Activated T-helper 1 cell treated with anti-CD3 and anti-CD28 coated beads, Interleukin-12 subunit alpha, Interleukin-12 subunit beta, Interleukin-2, Interleukin-4 antibody, amounts not matched to agents 30 ng/mL and 10 ng/mL and 1 ng/mL, durations not matched to agents 14 hours and 24 hours and 36 hours (primary cell): ENCODE measurements at regions not wholly inside any gene's neighbourhood (a gene's known extent, or its start where the extent isn't known, plus 50 kb on each side); places are given as distances from the start of the nearest gene placed in this dataset.

Source experiments
- DNase-seq: peaks from one replicate; pipeline ENCODE4 v3.0.0; 2021; ENCODE audit warnings: low spot score
- H3K27ac Mint-ChIP-seq: one replicate; pipeline ENCODE4 v1.8.0; 2021; ENCODE audit warnings: mild to moderate bottlenecking, mixed read lengths
- H3K27me3 Mint-ChIP-seq: one replicate; pipeline ENCODE4 v1.8.0; 2022; ENCODE audit warnings: mild to moderate bottlenecking, moderate library complexity, mixed read lengths; ENCODE audit not compliant: insufficient read depth
- H3K36me3 Mint-ChIP-seq: one replicate; pipeline ENCODE4 v1.8.0; 2021; ENCODE audit warnings: low read depth, mixed read lengths
- H3K4me1 Mint-ChIP-seq: one replicate; pipeline ENCODE4 v1.8.0; 2021; ENCODE audit warnings: low read depth, mixed read lengths
- H3K4me3 Mint-ChIP-seq: one replicate; pipeline ENCODE4 v1.8.0; 2021; ENCODE audit warnings: mild to moderate bottlenecking, moderate library complexity, mixed read lengths
- H3K9me3 Mint-ChIP-seq: one replicate; pipeline ENCODE4 v1.8.0; 2021; ENCODE audit warnings: mixed read lengths
- intact Hi-C: fragments of 100-400 bp; cut with micrococcal nuclease; formaldehyde crosslinking; loops from one replicate; pipeline ENCODE4 v1.15.1; 2024

- intact Hi-C loops: no loop called here
- H3K4me1 Mint-ChIP-seq: no peaks in the 10 kb centered on the region
- no peak overlapping the region for H3K27ac Mint-ChIP-seq
- DNase-seq: no peak
- H3K36me3 Mint-ChIP-seq: no peaks in the 10 kb centered on the region
- H3K9me3 Mint-ChIP-seq: peaks cover 4% of the 10 kb centered on the region
- H3K27me3 Mint-ChIP-seq: no peaks in the 10 kb centered on the region
- no peak overlapping the region for H3K4me3 Mint-ChIP-seq
Measured at GRCh38 chr16:55101026-55101425, 170.4 kb downstream of the IRX5 start.

DNA sequence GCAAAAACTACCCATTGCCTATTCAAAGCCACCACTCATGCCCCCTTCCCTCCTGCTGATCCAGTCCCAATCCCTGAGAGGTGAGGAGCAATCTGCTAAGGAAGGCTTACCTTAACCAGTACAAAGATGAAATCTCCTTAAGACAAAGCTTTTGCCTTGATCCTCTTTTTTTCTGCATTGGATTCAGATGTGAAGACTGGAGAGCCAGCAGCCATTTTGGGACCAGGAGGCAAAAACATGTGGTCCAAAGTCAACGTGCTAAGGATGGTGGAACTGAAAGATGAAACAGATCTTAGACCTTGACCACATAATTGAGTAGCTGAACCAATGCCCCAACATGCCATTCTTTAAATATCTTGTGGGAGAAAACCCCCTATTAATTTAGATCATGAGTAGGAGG lies 171.4 kb downstream of the IRX5 start:
- peaks cover 4% of the 10 kb centered on the region for H3K9me3 Mint-ChIP-seq
- intact Hi-C loops: no loop called here
- no peaks in the 10 kb centered on the region for H3K27me3 Mint-ChIP-seq
- H3K4me1 Mint-ChIP-seq: no peaks in the 10 kb centered on the region
- no peak overlapping the region for H3K27ac Mint-ChIP-seq
- no peaks in the 10 kb centered on the region for H3K36me3 Mint-ChIP-seq
- DNase-seq: no peak
- H3K4me3 Mint-ChIP-seq: no peak overlapping the region

DNA sequence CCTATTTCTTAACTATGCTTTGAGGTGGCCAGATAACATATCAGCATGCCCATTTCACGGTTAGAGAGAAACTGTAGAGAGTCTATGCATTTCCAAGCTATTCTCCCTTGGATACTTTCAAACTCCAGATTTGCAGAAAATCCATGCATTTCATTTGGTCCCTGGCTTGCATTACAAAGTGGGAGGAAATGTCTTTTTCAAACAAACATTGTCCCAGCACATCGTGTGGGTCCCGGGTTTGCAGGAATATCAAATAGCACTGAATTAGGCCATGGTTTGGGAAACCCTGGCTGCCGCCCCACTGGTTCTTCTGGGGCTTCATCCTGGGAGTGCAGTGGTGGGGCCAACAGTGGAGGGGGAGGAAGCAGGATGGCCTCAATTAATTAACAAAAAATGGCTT lies 171.9 kb downstream of the IRX5 start:
- intact Hi-C loops: no loop called here
- Mint-ChIP-seq H3K4me1 (no peaks in the 10 kb centered on the region), H3K27me3 (no peaks in the 10 kb centered on the region), H3K4me3 (no peak overlapping the region), H3K27ac (no peak overlapping the region), H3K36me3 (no peaks in the 10 kb centered on the region), H3K9me3 (peaks cover 4% of the 10 kb centered on the region)
- DNase-seq: no peak

- Mint-ChIP-seq H3K27me3 (no peaks in the 10 kb centered on the region), H3K4me1 (no peaks in the 10 kb centered on the region), H3K36me3 (no peaks in the 10 kb centered on the region), H3K9me3 (peaks cover 4% of the 10 kb centered on the region), H3K27ac (no peak overlapping the region), H3K4me3 (no peak overlapping the region)
- intact Hi-C loops: no loop called here
- no peak for DNase-seq
Measured at GRCh38 chr16:55107851-55108250, 177.2 kb downstream of the IRX5 start.

DNA sequence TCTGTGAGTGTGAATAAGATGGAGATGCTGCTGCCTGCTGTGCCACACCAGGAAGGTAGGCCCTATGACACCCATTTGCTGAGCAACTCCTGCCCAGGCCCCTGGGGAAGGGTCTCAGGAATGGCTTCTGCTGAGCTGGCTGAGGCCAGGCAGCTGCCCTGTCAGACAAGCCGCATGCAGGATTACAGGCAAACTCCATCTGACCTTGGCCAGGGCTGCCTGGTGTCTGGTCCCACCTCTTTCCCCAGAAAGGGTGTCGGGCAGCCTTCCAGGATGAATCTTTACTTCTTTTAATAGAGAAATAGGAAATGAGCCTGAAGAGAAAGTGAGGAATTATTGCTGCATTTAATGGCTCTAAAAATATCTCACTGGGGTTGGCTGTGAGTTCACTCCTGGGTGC lies 182.5 kb downstream of the IRX5 start:
- no peaks in the 10 kb centered on the region for H3K4me1 Mint-ChIP-seq
- H3K27ac Mint-ChIP-seq: no peak overlapping the region
- H3K9me3 Mint-ChIP-seq: no peaks in the 10 kb centered on the region
- intact Hi-C loops: no loop called here
- H3K27me3 Mint-ChIP-seq: no peaks in the 10 kb centered on the region
- DNase-seq: no peak
- H3K36me3 Mint-ChIP-seq: no peaks in the 10 kb centered on the region
- no peak overlapping the region for H3K4me3 Mint-ChIP-seq

DNA sequence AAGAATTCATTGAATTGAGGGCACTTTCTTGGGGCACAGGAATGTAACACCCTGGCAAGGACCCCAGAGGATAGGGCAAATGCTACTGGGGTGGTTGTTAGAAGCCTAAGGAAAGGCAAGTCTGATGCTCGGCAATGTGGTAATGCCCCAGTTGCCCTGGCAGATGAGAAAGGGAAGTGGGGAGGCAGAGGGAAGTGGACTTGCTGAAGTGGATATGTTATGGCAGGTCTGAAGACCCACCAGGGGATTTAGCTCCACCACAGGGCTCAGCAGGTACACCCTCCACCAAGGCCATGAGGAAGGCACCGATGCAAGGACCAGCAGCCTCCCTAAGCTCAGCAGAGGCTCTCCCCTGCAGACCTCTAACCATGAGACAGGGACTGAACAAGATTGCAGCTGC lies 184.8 kb downstream of the IRX5 start:
- Mint-ChIP-seq H3K27ac (no peak overlapping the region), H3K9me3 (no peaks in the 10 kb centered on the region), H3K36me3 (no peaks in the 10 kb centered on the region), H3K27me3 (no peaks in the 10 kb centered on the region), H3K4me3 (no peak overlapping the region), H3K4me1 (no peaks in the 10 kb centered on the region)
- DNase-seq: no peak
- intact Hi-C loops: no loop called here

GRCh38 chr16:55116165-55116920 lies 185.7 kb downstream of the IRX5 start:
- Mint-ChIP-seq H3K27ac (no peak overlapping the region), H3K4me1 (no peaks in the 10 kb centered on the region), H3K36me3 (no peaks in the 10 kb centered on the region), H3K9me3 (no peaks in the 10 kb centered on the region), H3K4me3 (no peak overlapping the region), H3K27me3 (no peaks in the 10 kb centered on the region)
- DNase-seq: no peak
- intact Hi-C loops: no loop called here

- Mint-ChIP-seq H3K4me3 (no peak overlapping the region), H3K27ac (no peak overlapping the region), H3K36me3 (no peaks in the 10 kb centered on the region), H3K4me1 (no peaks in the 10 kb centered on the region), H3K9me3 (no peaks in the 10 kb centered on the region), H3K27me3 (no peaks in the 10 kb centered on the region)
- intact Hi-C loops: no loop called here
- DNase-seq: no peak
Measured at GRCh38 chr16:55118701-55119260, 188.1 kb downstream of the IRX5 start.

DNA sequence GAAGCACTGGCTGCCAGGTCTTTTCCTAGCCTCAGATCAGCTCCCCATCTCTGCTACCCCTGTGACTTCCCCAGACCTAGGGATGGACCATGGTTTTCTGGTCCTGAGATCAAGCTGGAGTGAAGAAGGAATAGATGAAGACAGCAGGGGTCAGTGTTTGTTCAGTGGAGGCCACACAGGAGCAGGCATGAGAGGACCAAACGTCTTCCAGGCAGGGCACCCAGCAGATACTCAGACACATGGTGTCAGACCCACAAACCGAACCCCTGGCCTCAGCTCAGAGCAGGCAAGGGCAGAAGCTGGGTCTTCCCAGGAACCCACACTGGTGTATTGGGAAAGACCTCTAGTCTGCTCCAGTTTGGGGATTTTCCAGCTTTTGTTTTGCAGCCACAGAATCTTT lies 189.7 kb downstream of the IRX5 start:
- H3K27me3 Mint-ChIP-seq: no peaks in the 10 kb centered on the region
- no peaks in the 10 kb centered on the region for H3K4me1 Mint-ChIP-seq
- no peaks in the 10 kb centered on the region for H3K9me3 Mint-ChIP-seq
- no peaks in the 10 kb centered on the region for H3K36me3 Mint-ChIP-seq
- DNase-seq: no peak
- intact Hi-C loops: no loop called here
- no peak overlapping the region for H3K4me3 Mint-ChIP-seq
- H3K27ac Mint-ChIP-seq: no peak overlapping the region

DNA sequence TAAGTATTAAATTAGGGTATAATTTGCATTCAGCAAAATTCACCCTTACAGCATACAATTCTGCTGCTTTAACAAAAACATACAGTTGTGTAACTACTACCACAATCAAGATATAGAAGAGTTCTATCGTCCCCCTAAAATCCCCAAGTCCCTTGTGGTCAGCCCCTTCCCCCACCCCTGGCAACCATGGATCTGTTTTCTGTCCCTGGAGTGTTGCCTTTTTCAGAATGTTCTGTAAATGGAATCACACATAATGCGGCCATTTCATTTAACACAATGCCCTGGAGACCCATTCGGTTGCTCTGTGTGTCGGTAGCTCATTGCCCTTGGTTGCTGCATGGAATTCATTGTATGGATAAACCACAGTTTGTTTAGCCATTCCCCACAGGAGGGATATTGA lies 190.2 kb downstream of the IRX5 start:
- Mint-ChIP-seq H3K36me3 (no peaks in the 10 kb centered on the region), H3K27ac (no peak overlapping the region), H3K9me3 (no peaks in the 10 kb centered on the region), H3K4me1 (no peaks in the 10 kb centered on the region), H3K4me3 (no peak overlapping the region), H3K27me3 (no peaks in the 10 kb centered on the region)
- intact Hi-C loops: no loop called here
- DNase-seq: no peak

DNA sequence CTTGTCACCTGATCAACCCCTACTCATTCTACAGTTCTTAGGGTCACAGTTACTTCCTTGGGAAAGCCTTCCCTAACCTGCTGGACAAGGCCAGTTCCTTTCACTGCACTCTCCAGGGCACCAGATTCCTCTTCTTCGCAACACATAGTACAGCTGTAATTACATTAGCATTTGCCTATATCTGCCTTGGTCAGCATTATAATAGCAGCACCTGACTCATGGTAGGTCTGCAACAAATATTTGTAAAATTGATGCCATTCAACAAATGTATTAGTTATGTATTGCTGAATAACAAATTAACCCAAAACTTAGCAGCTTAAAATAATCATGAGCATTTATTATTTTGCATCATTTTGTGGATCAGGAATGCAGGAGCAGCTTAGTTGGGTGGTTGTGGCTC lies 193.0 kb downstream of the IRX5 start:
- Mint-ChIP-seq H3K36me3 (no peaks in the 10 kb centered on the region), H3K4me1 (no peaks in the 10 kb centered on the region), H3K27ac (no peak overlapping the region), H3K9me3 (no peaks in the 10 kb centered on the region), H3K27me3 (no peaks in the 10 kb centered on the region), H3K4me3 (no peak overlapping the region)
- DNase-seq: no peak
- intact Hi-C loops: no loop called here

DNA sequence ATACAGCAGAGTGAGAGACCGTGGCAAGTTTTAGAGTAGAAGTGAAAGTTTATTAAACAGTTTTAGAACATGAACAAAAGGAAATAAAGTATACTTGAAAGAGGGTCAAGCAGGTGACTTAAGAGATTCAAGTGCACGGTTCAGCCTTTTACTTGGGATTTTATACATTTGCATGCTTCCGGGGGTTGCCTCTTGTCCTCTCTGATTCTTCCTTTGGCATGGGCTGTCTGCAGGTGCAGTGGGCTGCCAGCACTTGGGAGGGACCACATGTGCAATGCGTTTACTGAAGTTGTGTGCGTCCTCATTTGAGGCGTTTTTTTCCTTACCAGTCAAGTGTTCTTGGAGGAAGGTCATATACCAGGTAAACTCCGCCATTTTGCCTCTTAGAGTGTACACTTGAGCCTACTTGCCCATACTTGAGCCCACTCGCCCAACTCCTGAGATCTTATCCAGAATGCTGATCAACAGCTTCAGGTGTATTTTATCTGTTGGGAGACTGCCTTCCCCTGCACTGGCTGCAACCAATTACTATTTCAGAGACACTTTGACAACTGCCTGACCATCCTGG lies 195.2 kb downstream of the IRX5 start:
- Mint-ChIP-seq H3K27me3 (no peaks in the 10 kb centered on the region), H3K27ac (no peak overlapping the region), H3K36me3 (no peaks in the 10 kb centered on the region), H3K4me1 (no peaks in the 10 kb centered on the region), H3K4me3 (no peak overlapping the region), H3K9me3 (no peaks in the 10 kb centered on the region)
- DNase-seq: no peak
- intact Hi-C loops: no loop called here

GRCh38 chr16:55126456-55126855 lies 195.8 kb downstream of the IRX5 start:
- H3K27me3 Mint-ChIP-seq: no peaks in the 10 kb centered on the region
- no peaks in the 10 kb centered on the region for H3K36me3 Mint-ChIP-seq
- no peaks in the 10 kb centered on the region for H3K4me1 Mint-ChIP-seq
- no peaks in the 10 kb centered on the region for H3K9me3 Mint-ChIP-seq
- no peak overlapping the region for H3K27ac Mint-ChIP-seq
- no peak overlapping the region for H3K4me3 Mint-ChIP-seq
- intact Hi-C loops: no loop called here
- no peak for DNase-seq
